KG1 (cell line): ENCODE measurements at regions not wholly inside any gene's neighbourhood (a gene's known extent, or its start where the extent isn't known, plus 50 kb on each side); places are given as distances from the start of the nearest gene placed in this dataset.
A peak's percentile ranks its signal among the peaks of the same experiment; 100 is the strongest.

Experiments used
- DNase-seq: peaks from one replicate; lab custom pipeline; 2025; lab: John Stamatoyannopoulos, UW

DNA sequence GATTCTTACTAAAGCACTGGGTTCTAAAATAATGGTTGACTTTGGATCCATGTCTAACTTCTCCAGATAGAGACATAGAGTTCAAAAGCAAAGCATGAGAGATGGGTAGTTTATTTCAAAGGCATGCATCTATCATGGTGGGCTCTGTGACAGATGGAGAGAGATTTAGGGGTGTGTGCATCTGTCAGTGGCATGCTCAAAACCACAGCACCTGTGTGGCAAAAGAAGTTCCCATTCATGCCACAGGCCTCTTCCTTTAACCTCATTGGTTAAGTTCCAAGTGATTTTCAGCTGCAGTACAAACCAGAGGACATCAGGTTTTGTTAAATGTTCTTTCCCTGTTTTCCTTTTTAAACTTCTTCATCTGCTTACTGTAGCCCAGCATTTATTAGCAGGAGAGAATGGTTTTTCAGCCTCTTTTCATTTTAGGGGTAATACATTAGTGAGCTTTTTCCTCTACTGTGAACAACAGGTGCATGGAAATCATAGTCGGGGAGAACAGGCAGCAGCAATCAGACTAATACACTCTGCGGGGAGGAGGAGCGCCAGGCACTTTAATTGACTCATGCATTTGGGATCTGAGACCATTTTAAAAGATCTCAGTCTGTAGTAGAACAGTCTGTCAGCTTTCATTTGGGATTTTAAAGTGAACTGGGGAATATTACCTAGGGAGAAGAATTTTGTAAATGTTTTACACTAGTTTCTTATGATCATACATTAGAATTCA is 52.4 kb upstream of the UPP2 start:
- no peak for DNase-seq

DNA sequence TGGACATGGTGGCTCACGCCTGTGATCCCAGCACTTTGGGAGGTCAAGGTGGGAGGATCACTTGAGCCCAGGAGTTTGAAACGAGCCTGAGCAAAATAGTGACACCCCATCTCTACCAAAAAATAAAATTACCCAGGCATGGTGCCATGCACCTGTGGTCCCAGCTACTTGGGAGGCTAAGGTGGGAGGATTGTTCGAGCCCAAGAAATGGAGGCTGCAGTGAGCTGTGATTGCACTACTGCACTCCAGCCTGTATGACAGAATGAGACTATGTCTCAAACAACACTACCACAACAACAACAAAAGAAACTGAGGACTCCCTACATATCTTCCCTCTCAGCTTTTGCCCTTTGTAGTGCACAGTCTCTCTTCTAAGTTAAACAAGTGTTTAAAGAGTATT is 53.3 kb upstream of the UPP2 start:
- DNase-seq, result no peak

DNA sequence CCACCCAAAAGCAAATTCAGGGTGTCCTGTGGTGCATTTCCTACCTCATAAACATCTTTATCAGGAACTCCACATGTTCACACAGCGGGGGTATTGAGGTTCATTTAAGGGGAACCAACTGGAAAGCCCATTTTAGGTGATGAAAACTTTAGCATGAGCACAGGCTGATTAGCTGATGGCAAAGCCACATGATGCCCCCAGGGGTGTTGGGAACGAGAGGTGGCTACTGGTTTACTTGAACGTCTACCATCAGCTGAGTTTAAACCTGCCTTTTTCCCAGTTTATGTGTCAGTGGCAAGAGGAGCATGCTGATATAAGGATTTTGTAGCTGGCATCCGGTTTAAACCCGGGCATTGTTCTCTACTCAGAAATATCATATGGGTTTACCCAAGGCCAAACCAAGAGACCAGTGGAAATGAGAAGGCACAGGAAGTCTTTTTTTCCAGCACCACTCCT is 54.5 kb upstream of the UPP2 start:
- no peak for DNase-seq

DNA sequence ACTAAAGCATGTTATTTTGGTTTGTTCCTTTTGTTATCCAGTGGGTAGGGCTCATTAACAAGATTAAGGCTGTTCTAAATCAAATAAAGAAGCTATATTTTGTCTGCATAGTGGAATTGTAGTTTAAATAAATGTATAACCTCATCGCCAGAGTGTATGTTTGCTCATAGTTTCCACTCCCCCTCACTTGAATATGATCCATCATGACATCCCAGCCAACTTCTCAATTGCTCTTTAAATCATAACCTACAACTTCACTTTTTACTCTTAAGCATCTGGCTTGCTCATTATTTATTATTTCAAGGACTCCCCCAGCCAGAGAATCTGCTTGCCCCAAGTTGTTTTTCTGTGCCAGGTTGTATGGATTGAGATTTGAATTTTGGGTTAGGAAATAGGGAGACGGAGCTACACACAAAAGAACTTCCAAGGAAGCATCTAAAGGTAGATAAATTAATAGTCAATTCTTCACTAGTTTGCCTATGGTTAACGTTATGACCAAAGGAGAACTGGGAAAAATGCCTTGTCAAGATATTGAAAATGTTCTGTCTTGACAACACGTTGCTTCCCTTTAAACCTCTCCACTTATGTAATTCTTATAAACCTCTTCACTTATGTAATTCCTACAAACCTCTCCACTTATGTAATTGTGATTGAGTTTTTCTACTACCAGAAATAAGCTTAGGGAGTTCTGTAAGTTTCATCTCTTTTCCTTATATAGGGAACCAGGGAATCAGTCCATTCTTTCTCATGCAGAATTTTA is 55.4 kb upstream of the UPP2 start:
- DNase-seq, result no peak

- no peak for DNase-seq
These were observed 56.3 kb upstream of the UPP2 start for GRCh38 chr2:158045362-158045761.

GRCh38 chr2:158043181-158043948 is 58.3 kb upstream of the UPP2 start:
- no peak for DNase-seq

GRCh38 chr2:158042666-158043065 is 59.0 kb upstream of the UPP2 start:
- DNase-seq, result no peak

GRCh38 chr2:158042245-158042644 is 59.4 kb upstream of the UPP2 start:
- DNase-seq, result no peak

DNA sequence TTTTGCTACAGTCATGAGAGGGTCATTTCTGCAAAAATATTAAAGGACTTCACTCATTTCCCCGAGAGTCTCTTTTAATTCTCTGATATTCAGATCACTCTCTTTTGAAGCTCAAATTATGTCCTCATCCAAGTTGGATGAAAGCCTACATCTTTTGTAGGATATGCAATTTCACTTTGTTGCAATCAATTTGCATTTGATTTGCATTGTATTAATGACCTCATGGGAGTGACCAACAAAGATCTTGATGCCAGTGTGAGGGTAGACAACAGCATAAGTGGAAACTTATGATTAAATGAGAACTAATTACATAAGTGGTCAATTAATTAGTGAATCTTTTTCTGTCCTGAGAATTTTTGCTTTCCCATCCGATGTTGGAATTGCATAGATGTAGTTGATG is 60.3 kb upstream of the UPP2 start:
- no peak for DNase-seq

DNA sequence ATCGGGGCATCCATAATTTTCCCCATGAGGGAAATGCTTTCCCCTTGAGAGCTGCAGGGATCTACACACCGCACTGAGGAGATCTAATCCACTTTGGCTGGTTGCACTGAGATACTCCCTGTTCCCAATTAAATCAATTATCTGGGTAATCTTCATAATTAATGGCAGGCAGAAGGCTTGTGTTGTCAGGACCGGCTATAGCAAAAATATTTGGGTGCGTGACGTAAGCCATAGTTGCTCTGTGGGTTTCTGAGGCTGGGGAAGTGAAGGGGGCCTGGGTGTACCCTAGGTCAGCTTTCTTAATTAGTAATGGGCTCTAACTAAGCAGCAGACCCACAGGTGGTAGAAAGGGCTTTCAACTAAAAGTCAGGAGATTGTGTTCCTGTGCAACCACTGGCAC is 62.8 kb upstream of the UPP2 start:
- no peak for DNase-seq

DNA sequence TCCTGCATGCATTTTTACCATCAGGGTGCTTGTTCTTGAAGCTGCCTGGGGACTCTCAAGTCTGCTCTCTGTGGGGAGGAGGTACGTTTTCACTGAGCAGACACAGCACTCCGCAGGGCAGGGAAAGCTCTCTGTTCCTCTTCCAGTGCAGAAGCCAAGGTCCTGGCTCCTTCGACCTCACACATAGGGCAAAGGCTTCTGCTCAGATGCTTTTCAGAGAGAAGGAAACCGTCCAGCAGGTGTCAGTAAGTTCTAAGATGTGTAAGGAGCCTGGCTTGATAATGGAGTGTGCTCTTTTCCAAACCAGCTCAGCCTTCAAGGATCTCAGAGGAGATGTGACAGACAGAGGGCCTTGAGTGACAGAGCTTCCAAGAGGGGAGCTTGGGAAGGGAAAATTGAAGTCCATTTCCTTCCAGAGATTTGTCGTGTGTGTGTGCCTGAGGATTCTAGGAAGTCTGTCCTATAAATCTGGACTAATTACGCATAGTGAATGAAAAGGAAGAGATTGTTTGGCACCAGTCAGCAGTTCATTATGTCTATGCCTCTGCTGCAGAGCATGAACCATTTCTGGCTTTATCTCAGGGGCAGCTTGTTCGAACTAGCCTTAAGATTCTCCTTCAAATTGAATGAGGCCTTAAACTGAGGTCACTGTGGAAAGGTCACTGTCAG is 67.3 kb upstream of the UPP2 start:
- DNase-seq, result no peak

GRCh38 chr2:158031371-158031770 is 70.3 kb upstream of the UPP2 start:
- no peak for DNase-seq

DNA sequence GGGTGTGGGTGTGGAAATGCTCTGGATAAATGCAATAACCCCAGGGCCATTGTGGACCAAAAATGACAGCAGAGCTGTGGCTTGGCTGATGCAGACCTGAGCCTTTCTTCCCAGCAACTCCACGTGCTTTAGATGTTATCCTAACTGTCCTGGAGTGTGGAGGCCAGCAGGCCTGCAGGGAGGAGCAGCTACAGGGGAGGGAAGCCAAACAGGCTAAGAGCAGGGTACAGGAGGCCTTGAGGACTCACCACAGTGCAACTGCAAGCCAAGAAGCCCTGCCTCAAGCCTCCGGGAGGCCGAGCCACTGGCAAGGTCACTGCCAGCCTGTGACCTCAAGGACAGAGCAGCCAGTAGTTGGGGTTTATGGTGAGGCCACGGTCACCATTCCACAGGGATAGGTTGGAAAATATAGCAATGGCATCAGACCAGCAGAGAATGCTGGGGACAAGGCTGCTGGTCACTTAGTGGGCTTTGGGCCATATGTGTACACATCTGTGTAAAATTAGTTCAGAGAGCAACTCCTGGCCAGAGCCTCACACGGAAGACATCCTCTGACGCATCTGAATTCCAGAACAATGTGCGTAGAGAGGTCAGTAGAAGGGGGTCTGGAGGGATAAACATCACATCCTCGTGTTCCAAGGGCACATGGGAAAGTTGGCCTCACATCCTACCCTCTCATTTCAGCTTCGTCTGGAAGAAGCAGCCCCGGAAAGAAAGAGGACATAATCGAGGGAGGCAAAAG is 76.2 kb upstream of the UPP2 start:
- DNase-seq, result no peak

- peak; percentile 52 for DNase-seq
These were observed 77.3 kb upstream of the UPP2 start for GRCh38 chr2:158024288-158024898.

DNA sequence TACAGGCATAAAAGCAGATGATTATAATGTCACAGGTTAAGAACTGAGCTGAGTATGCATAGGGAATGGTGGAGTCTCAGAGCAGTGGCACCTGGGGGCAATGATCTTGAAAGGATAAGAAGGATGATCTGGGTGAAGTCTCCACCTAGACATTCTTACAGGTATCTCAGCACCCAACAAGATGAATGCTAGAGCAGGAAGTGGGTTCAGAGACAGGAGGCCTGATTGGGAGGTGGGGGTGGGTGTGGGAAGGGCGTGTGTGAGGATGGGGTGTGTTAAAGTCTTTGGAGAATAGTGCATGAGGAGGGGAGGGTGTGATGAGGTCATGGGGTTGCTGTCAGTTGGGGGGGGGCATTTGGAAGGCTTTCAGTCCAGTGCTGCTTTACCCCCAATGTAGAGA is 78.8 kb upstream of the UPP2 start:
- DNase-seq, result no peak

DNA sequence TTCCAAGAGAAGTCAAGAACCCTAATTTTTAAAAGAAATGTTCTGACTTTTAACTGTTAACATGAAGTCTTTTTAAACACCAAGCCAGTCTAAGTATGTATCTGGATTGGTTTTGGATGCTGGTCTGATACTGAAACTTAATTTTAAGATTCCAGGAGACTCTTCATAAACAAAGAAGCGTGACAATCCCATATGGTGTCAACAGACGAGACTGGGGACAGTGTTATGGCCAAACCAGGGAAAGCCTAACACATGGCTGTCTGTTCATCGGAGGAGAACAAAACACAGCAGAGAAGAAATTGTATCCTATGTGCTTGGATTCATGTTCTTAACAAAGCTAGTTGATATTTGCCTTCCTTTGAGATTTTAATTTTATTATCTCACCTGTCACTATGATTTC is 80.5 kb upstream of the UPP2 start:
- no peak for DNase-seq

- no peak for DNase-seq
These were observed 86.1 kb upstream of the UPP2 start for GRCh38 chr2:158015428-158016076.

DNA sequence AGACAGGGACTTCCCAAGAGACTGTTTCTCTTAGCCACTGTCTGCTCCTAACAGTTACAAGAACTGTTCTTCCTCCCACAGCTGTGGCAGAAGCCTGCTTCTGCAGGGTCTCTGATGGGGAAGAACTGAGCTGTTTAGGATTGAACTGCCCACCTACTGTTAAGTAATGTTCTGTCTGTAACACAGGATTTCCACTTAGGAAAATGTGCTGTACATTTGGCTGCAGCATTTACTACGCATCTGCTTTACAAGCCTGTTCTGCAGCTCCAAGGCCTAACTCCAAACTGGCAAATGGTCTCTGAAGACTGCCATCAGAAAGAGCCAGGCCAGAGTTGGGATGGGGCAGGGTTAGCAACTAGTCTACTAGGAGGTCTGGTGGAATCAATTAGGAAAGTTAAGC is 87.8 kb upstream of the UPP2 start:
- DNase-seq, result no peak

GRCh38 chr2:158011055-158011771 is 90.5 kb upstream of the UPP2 start:
- no peak for DNase-seq

- DNase-seq, result no peak
These were observed 92.3 kb upstream of the UPP2 start for GRCh38 chr2:158009399-158009798.
